ENCODE measurements at regions not wholly inside any gene's neighbourhood (a gene's known extent, or its start where the extent isn't known, plus 50 kb on each side); places are given as distances from the start of the nearest gene placed in this dataset.

GRCh38 chr3:187795207-187795960, 50.1 kb upstream of the BCL6 start:
- Mint-ChIP-seq H3K27ac (peak overlapping the region; percentile 14), H3K4me1 (peaks cover 34% of the 10 kb centered on the region), H3K36me3 (peaks cover 4% of the 10 kb centered on the region), H3K4me3 (no peak overlapping the region), H3K9me3 (peaks cover 11% of the 10 kb centered on the region), H3K27me3 (peaks cover 10% of the 10 kb centered on the region)
- ATAC-seq: no peak

GRCh38 chr3:187798126-187798525, 52.9 kb upstream of the BCL6 start:
- peaks cover 10% of the 10 kb centered on the region for H3K27me3 Mint-ChIP-seq
- H3K36me3 Mint-ChIP-seq: peaks cover 4% of the 10 kb centered on the region
- H3K4me3 Mint-ChIP-seq: no peak overlapping the region
- H3K27ac Mint-ChIP-seq: no peak overlapping the region
- H3K9me3 Mint-ChIP-seq: peaks cover 11% of the 10 kb centered on the region
- no peak for ATAC-seq
- H3K4me1 Mint-ChIP-seq: peaks cover 37% of the 10 kb centered on the region

- Mint-ChIP-seq H3K27ac (no peak overlapping the region), H3K9me3 (peaks cover 11% of the 10 kb centered on the region), H3K36me3 (peaks cover 4% of the 10 kb centered on the region), H3K27me3 (peaks cover 10% of the 10 kb centered on the region), H3K4me3 (no peak overlapping the region), H3K4me1 (peaks cover 45% of the 10 kb centered on the region)
- no peak for ATAC-seq
Measured at GRCh38 chr3:187798531-187799530, 53.6 kb upstream of the BCL6 start.

- ATAC-seq: no peak
- peaks cover under 1% of the 10 kb centered on the region for H3K36me3 Mint-ChIP-seq
Measured at GRCh38 chr3:187799942-187800641, 54.8 kb upstream of the BCL6 start.

GRCh38 chr3:187801152-187801551, 55.9 kb upstream of the BCL6 start:
- peaks cover 13% of the 10 kb centered on the region for H3K9me3 Mint-ChIP-seq
- H3K27me3 Mint-ChIP-seq: peaks cover 12% of the 10 kb centered on the region
- H3K4me1 Mint-ChIP-seq: peaks cover 61% of the 10 kb centered on the region
- H3K4me3 Mint-ChIP-seq: no peak overlapping the region
- no peak for ATAC-seq
- H3K27ac Mint-ChIP-seq: peak overlapping the region; percentile 6
- H3K36me3 Mint-ChIP-seq: peaks cover 9% of the 10 kb centered on the region

More at GRCh38 chr3:187799942-187800641, 54.8 kb upstream of the BCL6 start:
- H3K27me3 Mint-ChIP-seq: peaks cover 9% of the 10 kb centered on the region
- no peak overlapping the region for H3K4me3 Mint-ChIP-seq
- peaks cover 8% of the 10 kb centered on the region for H3K9me3 Mint-ChIP-seq
- peak overlapping the region; percentile 66 for H3K27ac Mint-ChIP-seq
- peaks cover 57% of the 10 kb centered on the region for H3K4me1 Mint-ChIP-seq

- peak overlapping the region; percentile 40 for H3K27ac Mint-ChIP-seq
- no peak overlapping the region for H3K4me3 Mint-ChIP-seq
- H3K9me3 Mint-ChIP-seq: peaks cover 16% of the 10 kb centered on the region
- ATAC-seq: no peak
- H3K4me1 Mint-ChIP-seq: peaks cover 69% of the 10 kb centered on the region
- peaks cover 9% of the 10 kb centered on the region for H3K36me3 Mint-ChIP-seq
- peaks cover 12% of the 10 kb centered on the region for H3K27me3 Mint-ChIP-seq
Measured at GRCh38 chr3:187802203-187802927, 57.1 kb upstream of the BCL6 start.

- Mint-ChIP-seq H3K27ac (peak overlapping the region; percentile 40), H3K9me3 (peaks cover 15% of the 10 kb centered on the region), H3K4me1 (peaks cover 68% of the 10 kb centered on the region), H3K4me3 (peak overlapping the region; percentile 2), H3K27me3 (peaks cover 12% of the 10 kb centered on the region), H3K36me3 (peaks cover 9% of the 10 kb centered on the region)
- ATAC-seq: peak; percentile 89
Measured at GRCh38 chr3:187802928-187803259, 57.6 kb upstream of the BCL6 start.

- Mint-ChIP-seq H3K4me3 (no peak overlapping the region), H3K27ac (no peak overlapping the region), H3K4me1 (peaks cover 60% of the 10 kb centered on the region), H3K36me3 (peaks cover 9% of the 10 kb centered on the region), H3K9me3 (peaks cover 8% of the 10 kb centered on the region), H3K27me3 (peaks cover 12% of the 10 kb centered on the region)
- no peak for ATAC-seq
Measured at GRCh38 chr3:187804120-187804744, 59.0 kb upstream of the BCL6 start.

- peaks cover 9% of the 10 kb centered on the region for H3K36me3 Mint-ChIP-seq
Measured at GRCh38 chr3:187804745-187805121, 59.5 kb upstream of the BCL6 start.

GRCh38 chr3:187805774-187806173, 60.5 kb upstream of the BCL6 start:
- no peak for ATAC-seq
- peaks cover 9% of the 10 kb centered on the region for H3K36me3 Mint-ChIP-seq
- peaks cover 8% of the 10 kb centered on the region for H3K9me3 Mint-ChIP-seq
- peaks cover 48% of the 10 kb centered on the region for H3K4me1 Mint-ChIP-seq
- H3K27ac Mint-ChIP-seq: no peak overlapping the region
- no peak overlapping the region for H3K4me3 Mint-ChIP-seq
- peaks cover 12% of the 10 kb centered on the region for H3K27me3 Mint-ChIP-seq

More at GRCh38 chr3:187804745-187805121, 59.5 kb upstream of the BCL6 start:
- ATAC-seq: no peak
- Mint-ChIP-seq H3K4me3 (no peak overlapping the region), H3K4me1 (peaks cover 56% of the 10 kb centered on the region), H3K27me3 (peaks cover 12% of the 10 kb centered on the region), H3K27ac (no peak overlapping the region), H3K9me3 (peaks cover 8% of the 10 kb centered on the region)

GRCh38 chr3:187807086-187807862, 62.0 kb upstream of the BCL6 start:
- H3K36me3 Mint-ChIP-seq: peaks cover 9% of the 10 kb centered on the region
- no peak overlapping the region for H3K4me3 Mint-ChIP-seq
- peaks cover 46% of the 10 kb centered on the region for H3K4me1 Mint-ChIP-seq
- no peak overlapping the region for H3K27ac Mint-ChIP-seq
- no peak for ATAC-seq
- H3K27me3 Mint-ChIP-seq: peaks cover 12% of the 10 kb centered on the region
- H3K9me3 Mint-ChIP-seq: peaks cover 8% of the 10 kb centered on the region

GRCh38 chr3:187808527-187808895, 63.2 kb upstream of the BCL6 start:
- peaks cover 9% of the 10 kb centered on the region for H3K36me3 Mint-ChIP-seq
- H3K27ac Mint-ChIP-seq: no peak overlapping the region
- H3K9me3 Mint-ChIP-seq: peaks cover 8% of the 10 kb centered on the region
- peaks cover 12% of the 10 kb centered on the region for H3K27me3 Mint-ChIP-seq
- ATAC-seq: no peak
- H3K4me1 Mint-ChIP-seq: peaks cover 34% of the 10 kb centered on the region
- no peak overlapping the region for H3K4me3 Mint-ChIP-seq

- Mint-ChIP-seq H3K27ac (no peak overlapping the region), H3K27me3 (peaks cover 12% of the 10 kb centered on the region), H3K4me3 (no peak overlapping the region), H3K9me3 (peaks cover 8% of the 10 kb centered on the region), H3K36me3 (peaks cover 9% of the 10 kb centered on the region), H3K4me1 (peaks cover 23% of the 10 kb centered on the region)
- no peak for ATAC-seq
Measured at GRCh38 chr3:187809612-187809991, 64.3 kb upstream of the BCL6 start.

Measured in stimulated activated memory B cell treated with anti-CD40 and anti-IgM and Interleukin-4, amounts not matched to agents 10 μg/mL and 1 μg/mL and 100 μg/mL, for 72 hours (primary cell).